Liver (tissue), 8 donors: ENCODE measurements at regions not wholly inside any gene's neighbourhood (a gene's known extent, or its start where the extent isn't known, plus 50 kb on each side); places are given as distances from the start of the nearest gene placed in this dataset.

ENCODE experiments used
- DNase-seq: peaks from one replicate; pipeline ENCODE4 v3.0.0-alpha.2; 2017; ENCODE audit warnings: low spot score
- H3K27ac ChIP-seq, 2 donors: one replicate each; pipeline ENCODE4 v1.7.0; 2013; ENCODE audit warnings: inconsistent platforms in 2 of 2, low read length in 2 of 2, control low read depth in 1 of 2, low read depth in 1 of 2, mild to moderate bottlenecking in 1 of 2
- H3K27me3 ChIP-seq, 4 donors: one replicate each; pipeline versions ENCODE4 v1.6.1 to v1.7.0; 2013; ENCODE audit warnings: low read length in 3 of 4, inconsistent platforms in 1 of 4, mild to moderate bottlenecking in 1 of 4, moderate library complexity in 1 of 4; ENCODE audit not compliant: control insufficient read depth in 4 of 4, insufficient read depth in 4 of 4
- H3K36me3 ChIP-seq, 4 donors: one replicate each; pipeline versions ENCODE4 v1.6.1 to v1.7.0; 2013; ENCODE audit warnings: low read length in 3 of 4, mild to moderate bottlenecking in 3 of 4, low read depth in 1 of 4, moderate library complexity in 1 of 4; ENCODE audit not compliant: control insufficient read depth in 4 of 4, insufficient read depth in 3 of 4
- H3K4me1 ChIP-seq, 4 donors: one replicate each; pipeline versions ENCODE4 v1.6.1 to v1.7.0; 2013; ENCODE audit warnings: low read length in 3 of 4, mild to moderate bottlenecking in 3 of 4, moderate library complexity in 1 of 4; ENCODE audit not compliant: control insufficient read depth in 4 of 4, insufficient read depth in 4 of 4
- H3K4me3 ChIP-seq, 3 donors: one replicate each; pipeline versions ENCODE4 v1.6.1 to v1.7.0; 2013; ENCODE audit warnings: low read length in 3 of 3, control low read depth in 1 of 3, low read depth in 1 of 3, mild to moderate bottlenecking in 1 of 3
- H3K9ac ChIP-seq, 2 donors: one replicate each; pipeline ENCODE4 v1.7.0; 2013; ENCODE audit warnings: low read length in 2 of 2, mild to moderate bottlenecking in 2 of 2, moderate library complexity in 2 of 2, control low read depth in 1 of 2, low read depth in 1 of 2
- H3K9me3 ChIP-seq, 4 donors: one replicate each; pipeline versions ENCODE4 v1.6.1 to v1.7.0; 2013; ENCODE audit warnings: low read length in 3 of 4; ENCODE audit not compliant: control insufficient read depth in 4 of 4
- CTCF ChIP-seq: fragments of 150-350 bp; IDR thresholded peaks from 2 replicates; pipeline ENCODE4 v1.5.1; 2017; ENCODE audit warnings: improper control_type of control experiment, low read depth, low read length; ENCODE audit not compliant: missing input control
- EGR1 ChIP-seq, 2 donors: IDR thresholded peaks; 2 replicates each; pipeline ENCODE4 v1.6.1; 2016 to 2018; ENCODE audit warnings: antibody characterized with exemption in 2 of 2, low read depth in 2 of 2
- FOXA1 ChIP-seq: IDR thresholded peaks from 2 replicates; pipeline ENCODE4 v1.6.1; 2016; ENCODE audit warnings: antibody characterized with exemption
- FOXA2 ChIP-seq: IDR thresholded peaks from 2 replicates; pipeline ENCODE4 v1.6.1; 2016; ENCODE audit warnings: antibody characterized with exemption
- GABPA ChIP-seq, 2 donors: IDR thresholded peaks in 1 of 2; conservative IDR thresholded peaks in 1 of 2; 2 replicates each; pipeline ENCODE4 v1.6.1; 2016; ENCODE audit warnings: antibody characterized with exemption in 2 of 2, mild to moderate bottlenecking in 1 of 2, moderate library complexity in 1 of 2
- HNF4A ChIP-seq, 2 donors: conservative IDR thresholded peaks; 2 replicates each; pipeline ENCODE4 v1.6.1; 2016; ENCODE audit warnings: antibody characterized with exemption in 2 of 2, mild to moderate bottlenecking in 2 of 2
- HNF4G ChIP-seq: IDR thresholded peaks from 2 replicates; pipeline ENCODE4 v1.6.1; 2016; ENCODE audit warnings: antibody characterized with exemption
- JUND ChIP-seq, 2 donors: IDR thresholded peaks; 2 replicates each; pipeline ENCODE4 v1.6.1; 2016; ENCODE audit warnings: antibody characterized with exemption in 2 of 2
- NR2F2 ChIP-seq: IDR thresholded peaks from 2 replicates; pipeline ENCODE4 v1.6.1; 2016; ENCODE audit warnings: antibody characterized with exemption
- RAD21 ChIP-seq, 2 donors: IDR thresholded peaks; 2 replicates each; pipeline ENCODE4 v1.6.1; 2016; ENCODE audit warnings: antibody characterized with exemption in 2 of 2, mild to moderate bottlenecking in 2 of 2
- RXRA ChIP-seq, 2 donors: IDR thresholded peaks; 2 replicates each; pipeline ENCODE4 v1.6.1; 2017 to 2018; ENCODE audit warnings: antibody characterized with exemption in 2 of 2, mild to moderate bottlenecking in 1 of 2
- SP1 ChIP-seq: IDR thresholded peaks from 2 replicates; pipeline ENCODE4 v1.6.1; 2018; ENCODE audit warnings: antibody characterized with exemption, mild to moderate bottlenecking
- TAF1 ChIP-seq: conservative IDR thresholded peaks from 2 replicates; pipeline ENCODE4 v1.6.1; 2016; ENCODE audit warnings: antibody characterized with exemption, mild to moderate bottlenecking
- YY1 ChIP-seq: IDR thresholded peaks from 2 replicates; pipeline ENCODE4 v1.6.1; 2016; ENCODE audit warnings: antibody characterized with exemption, mild to moderate bottlenecking
- ZBTB33 ChIP-seq: IDR thresholded peaks from 2 replicates; pipeline ENCODE4 v1.6.1; 2016; ENCODE audit warnings: antibody characterized with exemption
- WGBS: extraction: QIAGEN DNeasy Blood & Tissue Kit; methylation state at CpG from one replicate; pipeline ENCODE4 v1.1.7; 2013; 5-methylcytosine and 5-hydroxymethylcytosine counted together
- TF ChIP-seq, protein P1 (sequence below): IDR thresholded peaks from 2 replicates; pipeline ENCODE4 v1.6.1; 2016; ENCODE audit warnings: antibody characterized with exemption, mild to moderate bottlenecking
- TF ChIP-seq, protein P2 (sequence below): IDR thresholded peaks from 2 replicates; pipeline ENCODE4 v1.6.1; 2016; ENCODE audit warnings: antibody characterized with exemption
- donor health status: healthy.
- donor health status: healthy.
- donor health status: healthy.
- donor health status: healthy.
- donor health status: healthy.

DNA sequence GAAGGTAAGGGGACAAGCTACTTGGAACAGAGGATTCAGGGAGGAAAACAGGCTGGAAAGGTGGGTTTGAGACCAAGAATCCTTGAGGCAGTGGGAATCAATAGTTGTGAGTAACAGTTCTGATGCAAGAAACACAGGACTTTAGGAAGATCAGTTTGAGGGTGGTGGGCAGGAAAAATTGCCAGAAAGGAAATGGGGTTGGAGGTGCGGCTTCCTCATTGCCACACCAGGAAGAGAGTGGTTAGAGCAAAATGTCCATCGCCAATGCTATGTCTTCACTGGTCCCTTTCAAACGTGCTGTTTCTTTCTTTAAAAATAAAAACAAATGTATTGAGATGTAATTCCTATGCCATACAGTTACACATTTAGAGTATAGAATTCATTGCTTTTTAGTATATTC is 57.1 kb upstream of the NOCT start:
- H3K27me3 ChIP-seq: no peaks in the 10 kb centered on the region
- WGBS: 76% methylated on average over 3 of the region's 3 CpGs
- H3K4me3 ChIP-seq: no peak overlapping the region
- no peaks in the 10 kb centered on the region for H3K36me3 ChIP-seq
- TF ChIP-seq HNF4G (no peak), FOXA2 (no peak), RXRA (IDR thresholded peaks at IDR 0.05) (no peak), FOXA1 (no peak)
- TF ChIP-seq, protein P1, sequence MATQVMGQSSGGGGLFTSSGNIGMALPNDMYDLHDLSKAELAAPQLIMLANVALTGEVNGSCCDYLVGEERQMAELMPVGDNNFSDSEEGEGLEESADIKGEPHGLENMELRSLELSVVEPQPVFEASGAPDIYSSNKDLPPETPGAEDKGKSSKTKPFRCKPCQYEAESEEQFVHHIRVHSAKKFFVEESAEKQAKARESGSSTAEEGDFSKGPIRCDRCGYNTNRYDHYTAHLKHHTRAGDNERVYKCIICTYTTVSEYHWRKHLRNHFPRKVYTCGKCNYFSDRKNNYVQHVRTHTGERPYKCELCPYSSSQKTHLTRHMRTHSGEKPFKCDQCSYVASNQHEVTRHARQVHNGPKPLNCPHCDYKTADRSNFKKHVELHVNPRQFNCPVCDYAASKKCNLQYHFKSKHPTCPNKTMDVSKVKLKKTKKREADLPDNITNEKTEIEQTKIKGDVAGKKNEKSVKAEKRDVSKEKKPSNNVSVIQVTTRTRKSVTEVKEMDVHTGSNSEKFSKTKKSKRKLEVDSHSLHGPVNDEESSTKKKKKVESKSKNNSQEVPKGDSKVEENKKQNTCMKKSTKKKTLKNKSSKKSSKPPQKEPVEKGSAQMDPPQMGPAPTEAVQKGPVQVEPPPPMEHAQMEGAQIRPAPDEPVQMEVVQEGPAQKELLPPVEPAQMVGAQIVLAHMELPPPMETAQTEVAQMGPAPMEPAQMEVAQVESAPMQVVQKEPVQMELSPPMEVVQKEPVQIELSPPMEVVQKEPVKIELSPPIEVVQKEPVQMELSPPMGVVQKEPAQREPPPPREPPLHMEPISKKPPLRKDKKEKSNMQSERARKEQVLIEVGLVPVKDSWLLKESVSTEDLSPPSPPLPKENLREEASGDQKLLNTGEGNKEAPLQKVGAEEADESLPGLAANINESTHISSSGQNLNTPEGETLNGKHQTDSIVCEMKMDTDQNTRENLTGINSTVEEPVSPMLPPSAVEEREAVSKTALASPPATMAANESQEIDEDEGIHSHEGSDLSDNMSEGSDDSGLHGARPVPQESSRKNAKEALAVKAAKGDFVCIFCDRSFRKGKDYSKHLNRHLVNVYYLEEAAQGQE: no peak
- H3K4me1 ChIP-seq: peaks cover 2 to 11% (median 7%) of the 10 kb centered on the region in 4 donors
- no peak overlapping the region for H3K27ac ChIP-seq
- DNase-seq: no peak
- no peak overlapping the region for H3K9ac ChIP-seq
- H3K9me3 ChIP-seq: no peaks in the 10 kb centered on the region

- no peaks in the 10 kb centered on the region for H3K27me3 ChIP-seq
- TF ChIP-seq GABPA (IDR thresholded peaks at IDR 0.05 in 1 of 2, conservative IDR thresholded peaks at IDR 0.05 in 1 of 2) (no peak), FOXA1 (no peak), ZBTB33 (no peak), CTCF (no peak), NR2F2 (no peak), HNF4A (conservative IDR thresholded peaks at IDR 0.05) (no peak), HNF4G (no peak), TAF1 (no peak), RAD21 (IDR thresholded peaks at IDR 0.05) (no peak), SP1 (no peak), RXRA (IDR thresholded peaks at IDR 0.05) (no peak), FOXA2 (no peak), YY1 (no peak), EGR1 (IDR thresholded peaks at IDR 0.05; ENCODE audit: low read depth in 2 of 2) (no peak), JUND (IDR thresholded peaks at IDR 0.05) (no peak)
- TF ChIP-seq, protein P1: no peak
- TF ChIP-seq, protein P2, sequence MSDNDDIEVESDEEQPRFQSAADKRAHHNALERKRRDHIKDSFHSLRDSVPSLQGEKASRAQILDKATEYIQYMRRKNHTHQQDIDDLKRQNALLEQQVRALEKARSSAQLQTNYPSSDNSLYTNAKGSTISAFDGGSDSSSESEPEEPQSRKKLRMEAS: no peak
- peaks cover 2 to 11% (median 7%) of the 10 kb centered on the region in 4 donors for H3K4me1 ChIP-seq
- no peak overlapping the region for H3K9ac ChIP-seq
- no peak overlapping the region for H3K4me3 ChIP-seq
- WGBS: 96% methylated on average over 7 of the region's 7 CpGs
- no peaks in the 10 kb centered on the region for H3K9me3 ChIP-seq
- H3K36me3 ChIP-seq: no peaks in the 10 kb centered on the region
- DNase-seq: no peak
- H3K27ac ChIP-seq: no peak overlapping the region
Measured at GRCh38 chr4:138957302-138957701, 58.3 kb upstream of the NOCT start.
